HG03469 (cell line): ENCODE measurements at regions not wholly inside any gene's neighbourhood (a gene's known extent, or its start where the extent isn't known, plus 50 kb on each side); places are given as distances from the start of the nearest gene placed in this dataset.
"Not testable (repeated sequence)": the region's sequence is repeated elsewhere in the genome, so short reads cannot be mapped to it uniquely, and the experiment has no call there.

ENCODE experiments used
- ATAC-seq: cut with Tn5 transposase; IDR thresholded peaks from one replicate; pipeline ENCODE4 v1.9.1; 2021; ENCODE audit warnings: mild to moderate bottlenecking, moderate library complexity, moderate number of reproducible peaks; ENCODE audit not compliant: unreplicated experiment

GRCh38 chr2:225794652-225795400 lies 395.3 kb downstream of the NYAP2 start:
- no peak for ATAC-seq

GRCh38 chr2:225793736-225794550 lies 394.4 kb downstream of the NYAP2 start:
- no peak for ATAC-seq

- ATAC-seq, result no peak
Measured at GRCh38 chr2:225788571-225789094, 389.1 kb downstream of the NYAP2 start.

- no peak for ATAC-seq
Measured at GRCh38 chr2:225787497-225787896, 388.0 kb downstream of the NYAP2 start.

- no peak for ATAC-seq
Measured at GRCh38 chr2:225781991-225782390, 382.5 kb downstream of the NYAP2 start.

GRCh38 chr2:225781145-225781544 lies 381.6 kb downstream of the NYAP2 start:
- ATAC-seq, result no peak

GRCh38 chr2:225779829-225780228 lies 380.3 kb downstream of the NYAP2 start:
- no peak for ATAC-seq

GRCh38 chr2:225773148-225773547 lies 373.6 kb downstream of the NYAP2 start:
- no peak for ATAC-seq

GRCh38 chr2:225771701-225772100 lies 372.2 kb downstream of the NYAP2 start:
- no peak for ATAC-seq

GRCh38 chr2:225768741-225769140 lies 369.2 kb downstream of the NYAP2 start:
- no peak for ATAC-seq

GRCh38 chr2:225766431-225766830 lies 366.9 kb downstream of the NYAP2 start:
- no peak for ATAC-seq

GRCh38 chr2:225765820-225766219 lies 366.3 kb downstream of the NYAP2 start:
- ATAC-seq, result no peak

- ATAC-seq, result no peak
Measured at GRCh38 chr2:225764346-225764745, 364.8 kb downstream of the NYAP2 start.

- no peak for ATAC-seq
Measured at GRCh38 chr2:225763711-225764110, 364.2 kb downstream of the NYAP2 start.

- no peak for ATAC-seq
Measured at GRCh38 chr2:225761396-225761795, 361.9 kb downstream of the NYAP2 start.

GRCh38 chr2:225757248-225757647 lies 357.7 kb downstream of the NYAP2 start:
- no peak for ATAC-seq

GRCh38 chr2:225756198-225756597 lies 356.7 kb downstream of the NYAP2 start:
- ATAC-seq, result no peak

- no peak for ATAC-seq
Measured at GRCh38 chr2:225748609-225749008, 349.1 kb downstream of the NYAP2 start.

GRCh38 chr2:225743996-225744395 lies 344.5 kb downstream of the NYAP2 start:
- not testable (repeated sequence) for ATAC-seq

- ATAC-seq, result no peak
Measured at GRCh38 chr2:225742487-225742886, 343.0 kb downstream of the NYAP2 start.

- ATAC-seq, result no peak
Measured at GRCh38 chr2:225740086-225740485, 340.6 kb downstream of the NYAP2 start.

GRCh38 chr2:225739328-225739727 lies 339.8 kb downstream of the NYAP2 start:
- no peak for ATAC-seq
